SK-N-SH treated with all-trans-retinoic acid at 6 μM for 48 hours (cell line): ENCODE measurements at regions not wholly inside any gene's neighbourhood (a gene's known extent, or its start where the extent isn't known, plus 50 kb on each side); places are given as distances from the start of the nearest gene placed in this dataset.

Experiments
- ATAC-seq: fragments of 200-7000 bp; cut with Tn5 transposase; 3 replicates; pipeline ENCODE4 v1.9.1; 2020; ENCODE audit warnings: mild to moderate bottlenecking, moderate library complexity
- ARNTL ChIP-seq: fragments of 450-650 bp; formaldehyde crosslinking; IDR thresholded peaks from 2 replicates; pipeline ENCODE4 v1.5.0; 2020; ENCODE audit warnings: low read depth, mild to moderate bottlenecking, moderate library complexity, borderline replicate concordance
- BACH2 ChIP-seq: fragments of 250-450 bp; sonication (Bioruptor Pico); IDR thresholded peaks from 2 replicates; pipeline ENCODE4 v1.9.0; 2021; ENCODE audit warnings: mild to moderate bottlenecking, borderline replicate concordance
- CSDC2 ChIP-seq: fragments of 250-450 bp; sonication (Bioruptor Pico); IDR thresholded peaks from 2 replicates; pipeline ENCODE4 v1.5.0; 2020; ENCODE audit warnings: mild to moderate bottlenecking, moderate library complexity
- CSRNP3 ChIP-seq: fragments of 250-450 bp; sonication (Bioruptor Pico); IDR thresholded peaks from 2 replicates; pipeline ENCODE4 v1.5.1; 2021; ENCODE audit warnings: mild to moderate bottlenecking, moderate library complexity
- ESRRG ChIP-seq: fragments of 250-450 bp; sonication (Bioruptor Pico); IDR thresholded peaks from 2 replicates; pipeline ENCODE4 v1.6.1; 2021; ENCODE audit warnings: mild to moderate bottlenecking
- GLIS3 ChIP-seq: fragments of 250-450 bp; sonication (Bioruptor Pico); IDR thresholded peaks from 2 replicates; pipeline ENCODE4 v1.5.0; 2020; ENCODE audit warnings: mild to moderate bottlenecking, moderate library complexity
- ISL1 ChIP-seq: fragments of 250-450 bp; sonication (Bioruptor Pico); IDR thresholded peaks from 2 replicates; pipeline ENCODE4 v2.1.2; 2022; ENCODE audit warnings: mild to moderate bottlenecking, moderate library complexity
- OSR1 ChIP-seq: fragments of 250-450 bp; sonication (Bioruptor Pico); IDR thresholded peaks from 2 replicates; pipeline ENCODE4 v1.8.0; 2022; ENCODE audit warnings: moderate library complexity, mild to moderate bottlenecking, inconsistent platforms
- PATZ1 ChIP-seq: fragments of 250-450 bp; sonication (Bioruptor Pico); IDR thresholded peaks from 2 replicates; pipeline ENCODE4 v1.8.0; 2020; ENCODE audit warnings: mild to moderate bottlenecking, moderate library complexity, borderline replicate concordance
- POU6F1 ChIP-seq: fragments of 250-450 bp; sonication (Bioruptor Pico); IDR thresholded peaks from 2 replicates; pipeline ENCODE4 v1.8.0; 2021; ENCODE audit warnings: low read depth, mild to moderate bottlenecking, moderate library complexity, borderline replicate concordance
- PPARA ChIP-seq: fragments of 250-450 bp; sonication (Bioruptor Pico); IDR thresholded peaks from 2 replicates; pipeline ENCODE4 v1.5.0; 2020; ENCODE audit warnings: mild to moderate bottlenecking, borderline replicate concordance
- SNAI2 ChIP-seq: fragments of 250-450 bp; sonication (Bioruptor Pico); IDR thresholded peaks from 2 replicates; pipeline ENCODE4 v1.5.0; 2020; ENCODE audit warnings: mild to moderate bottlenecking, moderate library complexity
- TCF4 ChIP-seq: fragments of 250-450 bp; sonication (Bioruptor Pico); IDR thresholded peaks from 2 replicates; pipeline ENCODE4 v1.8.0; 2021; ENCODE audit warnings: mild to moderate bottlenecking, moderate library complexity, borderline replicate concordance
- TOX ChIP-seq: fragments of 250-450 bp; sonication (Bioruptor Pico); IDR thresholded peaks from 2 replicates; pipeline ENCODE4 v1.8.0; 2021; ENCODE audit warnings: mild to moderate bottlenecking, moderate library complexity, borderline replicate concordance
- TSHZ2 ChIP-seq: fragments of 250-450 bp; sonication (Bioruptor Pico); IDR thresholded peaks from 2 replicates; pipeline ENCODE4 v1.5.0; 2020; ENCODE audit warnings: mild to moderate bottlenecking, moderate library complexity
- ZC3H10 ChIP-seq: fragments of 250-450 bp; sonication (Bioruptor Pico); IDR thresholded peaks from 2 replicates; pipeline ENCODE4 v1.5.1; 2021; ENCODE audit warnings: mild to moderate bottlenecking, moderate library complexity
- ZFP30 ChIP-seq: fragments of 450-650 bp; formaldehyde crosslinking; IDR thresholded peaks from 2 replicates; pipeline ENCODE4 v1.5.0; 2022; ENCODE audit warnings: mild to moderate bottlenecking, moderate library complexity
- ZNF70 ChIP-seq: fragments of 450-650 bp; formaldehyde crosslinking; IDR thresholded peaks from 2 replicates; pipeline ENCODE4 v1.5.0; 2020; ENCODE audit warnings: mild to moderate bottlenecking, moderate library complexity
- ZNF8 ChIP-seq: fragments of 450-650 bp; formaldehyde crosslinking; IDR thresholded peaks from 2 replicates; pipeline ENCODE4 v1.5.0; 2020; ENCODE audit warnings: mild to moderate bottlenecking, moderate library complexity

GRCh38 chr21:27831816-27832569, 865.1 kb upstream of the ADAMTS5 start (continued):
- TF ChIP-seq POU6F1 (CRISPR knock-in tag), result no peak
- no peak for TF ChIP-seq ZNF8 (CRISPR knock-in tag)
- TF ChIP-seq ZFP30, result no peak
- no peak for TF ChIP-seq PPARA (CRISPR knock-in tag)
- TF ChIP-seq PATZ1 (CRISPR knock-in tag), result no peak
- TF ChIP-seq OSR1 (CRISPR knock-in tag), result no peak
- no peak for TF ChIP-seq ZNF70
- TF ChIP-seq ARNTL (CRISPR knock-in tag), result no peak
- no peak for TF ChIP-seq ISL1 (CRISPR knock-in tag)
- no peak for TF ChIP-seq GLIS3 (CRISPR knock-in tag)
- no peak for TF ChIP-seq BACH2 (CRISPR knock-in tag)

- no peak for ATAC-seq
- TF ChIP-seq PATZ1 (CRISPR knock-in tag) (no peak), POU6F1 (CRISPR knock-in tag) (no peak), SNAI2 (CRISPR knock-in tag) (no peak), ZNF8 (CRISPR knock-in tag) (no peak), ZC3H10 (CRISPR knock-in tag) (no peak), TCF4 (CRISPR knock-in tag) (no peak), ZFP30 (no peak), CSDC2 (CRISPR knock-in tag) (no peak), CSRNP3 (CRISPR knock-in tag) (no peak), TOX (CRISPR knock-in tag) (no peak), TSHZ2 (CRISPR knock-in tag) (no peak), ZNF70 (no peak), ESRRG (CRISPR knock-in tag) (no peak), ARNTL (CRISPR knock-in tag) (no peak)
These were observed 864.3 kb upstream of the ADAMTS5 start for GRCh38 chr21:27831177-27831576.
